AG04450 (cell line): ENCODE measurements at regions not wholly inside any gene's neighbourhood (a gene's known extent, or its start where the extent isn't known, plus 50 kb on each side); places are given as distances from the start of the nearest gene placed in this dataset.
"Not testable (repeated sequence)": the region's sequence is repeated elsewhere in the genome, so short reads cannot be mapped to it uniquely, and the experiment has no call there.

ENCODE experiments used
- CTCF ChIA-PET: fragments of 300-600, 350-600 bp; formaldehyde crosslinking; extraction: SDS; loops from one replicate; lab custom pipeline; 2022; ENCODE audit warnings: antibody characterized with exemption, inconsistent platforms; lab: Charles Lee
- POLR2A ChIA-PET: fragments of 350-600 bp; formaldehyde crosslinking; extraction: SDS; loops from one replicate; lab custom pipeline; 2021; ENCODE audit warnings: antibody characterized with exemption, inconsistent platforms; lab: Yijun Ruan, JAX
- DNase-seq: peaks from one replicate; pipeline ENCODE4 v3.0.0-alpha.2; 2011; ENCODE audit warnings: low read depth, low spot score
- H3K27ac ChIP-seq: one replicate; pipeline ENCODE4 v1.5.1; 2012; ENCODE audit warnings: low read depth, low read length, control low read depth
- H3K27me3 ChIP-seq: one replicate; pipeline ENCODE4 v1.6.0; 2012; ENCODE audit warnings: low read length; ENCODE audit not compliant: control insufficient read depth, insufficient read depth
- H3K4me3 ChIP-seq: 2 replicates; pipeline ENCODE4 v1.5.1; 2011; ENCODE audit warnings: mild to moderate bottlenecking, low read depth, low read length, control low read depth
- H3K9me3 ChIP-seq: 2 replicates; pipeline ENCODE4 v1.5.1; 2012; ENCODE audit warnings: low read length; ENCODE audit not compliant: control insufficient read depth, insufficient read depth
- CTCF ChIP-seq: IDR thresholded peaks from 2 replicates; pipeline ENCODE4 v1.5.1; 2011; ENCODE audit warnings: low read depth, low read length, control low read depth, inconsistent platforms

- POLR2A ChIA-PET, result no interaction called here
- Histone ChIP-seq H3K27me3 (no peaks in the 10 kb centered on the region), H3K4me3 (no peak overlapping the region), H3K27ac (no peak overlapping the region), H3K9me3 (peaks cover 4% of the 10 kb centered on the region; the same call in 1 of the 2 replicates)
- TF ChIP-seq CTCF, result no peak
- no peak for DNase-seq
- CTCF ChIA-PET, result interaction anchor here (0.5 kb wide), 1 partner anchor 21 kb away, joined by 3 read pairs; no protein-coding TSS in a partner anchor
These were observed 463.2 kb upstream of the ZEB2 start for GRCh38 chr2:144983107-144983506.

GRCh38 chr2:144982481-144982880 lies 462.6 kb upstream of the ZEB2 start:
- Histone ChIP-seq H3K9me3 (peaks cover 4% of the 10 kb centered on the region; the same call in 1 of the 2 replicates), H3K4me3 (no peak overlapping the region), H3K27me3 (no peaks in the 10 kb centered on the region), H3K27ac (no peak overlapping the region)
- DNase-seq, result no peak
- CTCF ChIA-PET, result interaction anchor here (0.5 kb wide), 1 partner anchor 21 kb away, joined by 3 read pairs; no protein-coding TSS in a partner anchor
- no peak for TF ChIP-seq CTCF
- POLR2A ChIA-PET, result no interaction called here

- H3K9me3 ChIP-seq, result no peaks in the 10 kb centered on the region
- no peak for DNase-seq
- ChIA-PET CTCF (interaction anchor here (1.1 kb wide), 1 partner anchor 9 kb away, joined by 3 read pairs; no protein-coding TSS in a partner anchor), POLR2A (no interaction called here)
- H3K27ac ChIP-seq, result no peak overlapping the region
- H3K4me3 ChIP-seq, result no peak overlapping the region
- no peak for TF ChIP-seq CTCF
- no peaks in the 10 kb centered on the region for H3K27me3 ChIP-seq
These were observed 456.0 kb upstream of the ZEB2 start for GRCh38 chr2:144975881-144976280.

- POLR2A ChIA-PET, result no interaction called here
- DNase-seq, result no peak
- Histone ChIP-seq H3K27ac (no peak overlapping the region), H3K4me3 (no peak overlapping the region), H3K9me3 (peaks cover 3% of the 10 kb centered on the region; the same call in 1 of the 2 replicates), H3K27me3 (no peaks in the 10 kb centered on the region)
- CTCF ChIA-PET, result no interaction called here
- TF ChIP-seq CTCF, result no peak
These were observed 452.8 kb upstream of the ZEB2 start for GRCh38 chr2:144972676-144973075.

- no peak overlapping the region for H3K27ac ChIP-seq
- H3K4me3 ChIP-seq, result no peak overlapping the region
- POLR2A ChIA-PET, result no interaction called here
- no peaks in the 10 kb centered on the region for H3K27me3 ChIP-seq
- CTCF ChIA-PET, result no interaction called here
- peaks cover 3% of the 10 kb centered on the region; the same call in 1 of the 2 replicates for H3K9me3 ChIP-seq
- TF ChIP-seq CTCF, result no peak
- DNase-seq, result no peak
These were observed 451.9 kb upstream of the ZEB2 start for GRCh38 chr2:144971786-144972335.

GRCh38 chr2:144970410-144970809 lies 450.5 kb upstream of the ZEB2 start:
- POLR2A ChIA-PET, DNase-seq, H3K9me3 ChIP-seq, CTCF ChIA-PET, H3K4me3 ChIP-seq, H3K27me3 ChIP-seq, H3K27ac ChIP-seq: not testable (repeated sequence)

GRCh38 chr2:144969564-144969963 lies 449.6 kb upstream of the ZEB2 start:
- H3K9me3 ChIP-seq, result peaks cover 11% of the 10 kb centered on the region
- POLR2A ChIA-PET, H3K27me3 ChIP-seq, H3K27ac ChIP-seq, DNase-seq, H3K4me3 ChIP-seq, CTCF ChIA-PET: not testable (repeated sequence)
